Epithelial cell of proximal tubule (primary cell): ENCODE measurements at regions not wholly inside any gene's neighbourhood (a gene's known extent, or its start where the extent isn't known, plus 50 kb on each side); places are given as distances from the start of the nearest gene placed in this dataset.
A peak's percentile ranks its signal among the peaks of the same experiment; 100 is the strongest.

ENCODE experiments used
- DNase-seq: peaks from one replicate; pipeline ENCODE4 v3.0.0-alpha.2; 2011; ENCODE audit warnings: low read depth
- H3K4me3 ChIP-seq: 2 replicates; pipeline ENCODE4 v1.5.1; 2011; ENCODE audit warnings: low read depth, mild to moderate bottlenecking, low read length
- TF ChIP-seq, protein P1 (sequence below): conservative IDR thresholded peaks from 2 replicates; pipeline ENCODE4 v1.5.1; 2012; ENCODE audit warnings: low read depth, mild to moderate bottlenecking, low read length

DNA sequence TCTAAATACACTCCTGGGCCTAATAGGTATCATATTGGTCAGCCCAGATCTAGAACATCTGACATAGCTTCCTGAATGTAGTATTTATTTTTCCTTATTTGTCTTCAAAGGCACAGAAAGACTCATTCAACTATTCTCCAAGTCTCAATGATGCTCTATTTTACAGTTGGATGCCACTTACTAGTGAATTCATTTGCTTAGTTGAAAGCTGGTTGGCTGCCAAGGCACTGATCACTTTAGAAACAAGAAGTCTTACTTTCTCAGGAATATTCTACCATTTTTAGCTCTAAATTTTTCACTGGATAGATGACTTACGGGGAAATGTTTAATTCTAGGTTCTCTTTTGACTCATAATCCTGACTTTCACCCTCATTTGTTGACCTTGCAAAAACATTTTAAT lies 863.4 kb downstream of the SORCS1 start:
- DNase-seq: no peak
- TF ChIP-seq, protein P1, sequence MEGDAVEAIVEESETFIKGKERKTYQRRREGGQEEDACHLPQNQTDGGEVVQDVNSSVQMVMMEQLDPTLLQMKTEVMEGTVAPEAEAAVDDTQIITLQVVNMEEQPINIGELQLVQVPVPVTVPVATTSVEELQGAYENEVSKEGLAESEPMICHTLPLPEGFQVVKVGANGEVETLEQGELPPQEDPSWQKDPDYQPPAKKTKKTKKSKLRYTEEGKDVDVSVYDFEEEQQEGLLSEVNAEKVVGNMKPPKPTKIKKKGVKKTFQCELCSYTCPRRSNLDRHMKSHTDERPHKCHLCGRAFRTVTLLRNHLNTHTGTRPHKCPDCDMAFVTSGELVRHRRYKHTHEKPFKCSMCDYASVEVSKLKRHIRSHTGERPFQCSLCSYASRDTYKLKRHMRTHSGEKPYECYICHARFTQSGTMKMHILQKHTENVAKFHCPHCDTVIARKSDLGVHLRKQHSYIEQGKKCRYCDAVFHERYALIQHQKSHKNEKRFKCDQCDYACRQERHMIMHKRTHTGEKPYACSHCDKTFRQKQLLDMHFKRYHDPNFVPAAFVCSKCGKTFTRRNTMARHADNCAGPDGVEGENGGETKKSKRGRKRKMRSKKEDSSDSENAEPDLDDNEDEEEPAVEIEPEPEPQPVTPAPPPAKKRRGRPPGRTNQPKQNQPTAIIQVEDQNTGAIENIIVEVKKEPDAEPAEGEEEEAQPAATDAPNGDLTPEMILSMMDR: no peak
- no peak overlapping the region for H3K4me3 ChIP-seq

DNA sequence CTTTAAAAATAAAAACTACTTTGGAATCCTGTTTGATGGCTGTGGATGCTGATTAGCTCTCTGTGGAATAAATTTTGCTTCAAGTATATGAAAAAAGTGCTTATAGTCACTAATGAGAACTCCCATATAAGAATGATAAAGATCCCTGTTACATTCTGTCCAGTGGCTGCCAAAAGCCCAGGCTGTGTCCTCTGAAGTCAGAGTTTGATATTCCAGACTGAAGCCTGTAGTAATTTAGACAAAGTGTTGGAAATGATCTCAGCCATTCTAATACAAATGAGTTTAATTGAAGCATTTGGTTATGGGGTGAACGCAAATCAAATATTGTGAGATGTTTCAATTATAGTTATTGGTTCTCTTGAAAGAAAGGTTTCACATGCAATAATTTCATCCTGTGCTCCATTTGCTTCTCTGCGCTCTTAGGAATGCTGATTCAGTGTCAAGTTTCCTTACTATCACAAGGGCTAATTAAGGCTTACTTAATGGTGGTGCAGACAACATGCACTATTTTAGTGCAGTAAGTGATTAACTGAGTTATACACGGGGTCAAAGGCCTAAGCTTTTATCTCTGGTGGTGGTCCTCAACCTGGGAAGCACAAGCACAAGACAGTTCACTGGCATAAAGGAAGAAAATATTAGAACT lies 867.6 kb downstream of the SORCS1 start:
- no peak overlapping the region for H3K4me3 ChIP-seq
- no peak for DNase-seq
- TF ChIP-seq, protein P1: no peak

DNA sequence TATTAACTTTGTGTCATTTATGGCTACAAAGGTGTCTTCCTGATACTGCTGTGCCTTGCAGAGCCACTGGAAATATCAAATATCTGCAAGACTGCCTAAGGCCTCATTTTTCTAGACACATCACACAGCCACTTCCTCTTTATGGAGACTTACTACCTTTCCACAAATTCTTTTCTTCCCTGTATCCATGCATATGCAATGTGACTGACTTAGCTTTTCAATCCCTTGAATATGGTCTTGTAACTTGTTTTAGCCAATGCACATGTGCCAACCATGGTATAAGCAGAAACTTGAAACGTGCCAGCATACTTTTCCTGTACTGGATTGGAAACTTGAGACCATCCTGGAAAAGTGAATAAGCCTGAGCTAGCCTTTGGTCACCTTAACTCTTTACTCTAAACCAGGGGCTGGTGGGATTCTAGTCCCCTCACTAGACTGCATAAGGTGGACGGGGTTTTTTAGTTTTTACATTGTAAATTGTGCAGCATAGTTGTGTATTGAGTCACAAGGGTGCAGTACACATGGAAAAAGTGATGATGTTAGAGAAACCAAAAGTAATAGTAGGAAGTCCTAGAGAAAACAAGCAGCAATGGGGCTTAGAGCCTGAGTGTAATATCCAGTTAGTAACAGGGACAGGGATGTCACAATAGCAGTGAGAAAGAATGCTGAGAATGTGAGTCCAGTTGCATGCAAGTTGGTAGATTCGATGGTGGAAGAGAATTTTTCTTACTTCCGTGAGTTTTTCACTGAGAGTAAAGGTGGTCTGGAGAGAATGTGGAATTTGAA lies 879.5 kb downstream of the SORCS1 start:
- DNase-seq: no peak
- TF ChIP-seq, protein P1: no peak

DNA sequence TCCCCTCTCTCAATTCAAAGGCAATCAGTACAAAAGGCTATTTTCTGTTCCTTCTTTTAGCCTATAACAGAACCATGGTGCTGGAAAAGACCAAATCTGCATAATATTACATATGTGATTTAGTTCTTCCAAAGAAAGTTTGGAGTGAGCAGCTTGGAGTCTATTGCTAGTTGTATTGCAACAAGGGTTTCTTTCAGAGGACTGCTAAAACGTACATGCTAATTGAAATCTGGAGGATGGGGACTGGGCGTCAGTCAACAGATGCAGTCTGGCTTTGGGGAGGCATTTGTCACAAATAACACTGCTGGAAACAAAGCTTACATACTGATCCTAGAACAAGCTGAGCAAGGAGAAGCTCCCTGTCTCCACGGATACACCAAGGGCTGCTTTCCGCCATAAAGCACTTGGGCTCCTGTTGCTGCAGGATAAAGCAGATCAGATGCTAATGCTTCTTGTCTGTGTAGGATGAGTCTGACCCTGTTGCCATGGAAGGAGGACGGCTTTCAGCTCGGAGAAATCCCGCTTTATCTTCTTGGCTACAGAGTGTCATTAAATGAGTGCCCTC lies 883.5 kb downstream of the SORCS1 start:
- H3K4me3 ChIP-seq: no peak overlapping the region
- DNase-seq: no peak
- TF ChIP-seq, protein P1: no peak

More for the DNA sequence above, 879.5 kb downstream of the SORCS1 start:
- H3K4me3 ChIP-seq: no peak overlapping the region

DNA sequence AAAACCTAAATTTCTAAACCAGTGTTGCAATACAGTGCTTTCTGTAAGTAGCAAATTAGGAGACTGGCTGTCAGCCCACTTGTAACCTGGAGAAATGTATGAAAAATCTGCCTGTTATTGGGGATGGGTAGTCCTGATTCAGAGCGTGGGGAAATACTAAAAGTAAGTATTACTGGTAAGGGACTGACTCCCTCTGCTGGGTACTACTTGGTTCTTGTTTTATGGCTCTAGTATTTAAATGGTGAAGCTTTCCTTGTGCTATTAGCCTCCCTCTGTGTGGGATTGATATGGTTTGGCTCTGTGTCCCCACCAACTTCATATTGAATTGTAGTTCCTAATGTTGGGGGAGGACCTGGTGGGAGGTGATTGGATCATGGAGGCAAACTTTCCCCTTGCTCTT lies 886.1 kb downstream of the SORCS1 start:
- H3K4me3 ChIP-seq: no peak overlapping the region
- TF ChIP-seq, protein P1: no peak
- no peak for DNase-seq

DNA sequence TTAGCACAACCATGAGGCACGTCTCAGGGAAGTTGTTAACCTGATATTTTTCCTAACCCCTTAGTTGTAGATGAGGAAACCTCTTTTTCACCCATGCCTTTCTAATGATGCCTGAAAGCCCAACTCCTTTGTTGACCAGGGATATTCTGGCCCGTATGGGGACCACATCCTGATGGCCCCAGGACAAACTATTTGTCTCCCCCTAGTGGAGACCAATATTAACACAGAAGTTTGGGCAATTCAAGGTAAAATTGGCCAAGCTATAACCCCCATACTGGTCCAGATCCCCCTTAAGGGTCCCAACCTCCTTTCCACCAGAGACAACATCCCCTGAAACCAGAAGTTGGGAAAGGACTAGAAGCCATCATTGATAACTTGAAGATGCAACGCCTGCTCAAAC lies 893.3 kb downstream of the SORCS1 start:
- DNase-seq: no peak
- no peak overlapping the region for H3K4me3 ChIP-seq
- TF ChIP-seq, protein P1: peak; percentile 23
